ENCODE measurements at regions not wholly inside any gene's neighbourhood (a gene's known extent, or its start where the extent isn't known, plus 50 kb on each side); places are given as distances from the start of the nearest gene placed in this dataset.
"Not testable (repeated sequence)": the region's sequence is repeated elsewhere in the genome, so short reads cannot be mapped to it uniquely, and the experiment has no call there.

GRCh38 chr14:49946320-49947141 is 53.6 kb downstream of the ARF6 start:
- DNase-seq: no peak

GRCh38 chr14:49947506-49947905 is 54.6 kb downstream of the ARF6 start:
- DNase-seq: no peak

GRCh38 chr14:49950275-49951228 is 57.7 kb downstream of the ARF6 start:
- DNase-seq: peak; percentile 79

GRCh38 chr14:49951229-49951607 is 58.3 kb downstream of the ARF6 start:
- DNase-seq: no peak

GRCh38 chr14:49951691-49952345 is 58.9 kb downstream of the ARF6 start:
- no peak for DNase-seq

GRCh38 chr14:49953196-49953595 is 60.3 kb downstream of the ARF6 start:
- DNase-seq: no peak

- no peak for DNase-seq
Measured at GRCh38 chr14:49954171-49954631, 61.3 kb downstream of the ARF6 start.

- no peak for DNase-seq
Measured at GRCh38 chr14:49955024-49955423, 62.1 kb downstream of the ARF6 start.

- no peak for DNase-seq
Measured at GRCh38 chr14:49957089-49957852, 64.4 kb downstream of the ARF6 start.

GRCh38 chr14:49959822-49960408 is 67.0 kb downstream of the ARF6 start:
- DNase-seq: peak; percentile 95

GRCh38 chr14:49960453-49960852 is 67.6 kb downstream of the ARF6 start:
- DNase-seq: no peak

- DNase-seq: no peak
Measured at GRCh38 chr14:49961270-49962222, 68.7 kb downstream of the ARF6 start.

GRCh38 chr14:49962621-49963020 is 69.7 kb downstream of the ARF6 start:
- no peak for DNase-seq

- not testable (repeated sequence) for DNase-seq
Measured at GRCh38 chr14:49965068-49965651, 72.3 kb downstream of the ARF6 start.

- DNase-seq: no peak
Measured at GRCh38 chr14:49966304-49966809, 73.5 kb downstream of the ARF6 start.

- DNase-seq: no peak
Measured at GRCh38 chr14:49966971-49967630, 74.2 kb downstream of the ARF6 start.

GRCh38 chr14:49969961-49970360 is 77.1 kb downstream of the ARF6 start:
- no peak for DNase-seq

- no peak for DNase-seq
Measured at GRCh38 chr14:49970474-49971147, 77.7 kb downstream of the ARF6 start.
